Renal cortical epithelial cell (primary cell): ENCODE measurements at regions not wholly inside any gene's neighbourhood (a gene's known extent, or its start where the extent isn't known, plus 50 kb on each side); places are given as distances from the start of the nearest gene placed in this dataset.
"Not testable (repeated sequence)": the region's sequence is repeated elsewhere in the genome, so short reads cannot be mapped to it uniquely, and the experiment has no call there.

Experiments
- DNase-seq: peaks from one replicate; pipeline ENCODE4 v3.0.0-alpha.2; 2011; ENCODE audit warnings: low read depth

DNA sequence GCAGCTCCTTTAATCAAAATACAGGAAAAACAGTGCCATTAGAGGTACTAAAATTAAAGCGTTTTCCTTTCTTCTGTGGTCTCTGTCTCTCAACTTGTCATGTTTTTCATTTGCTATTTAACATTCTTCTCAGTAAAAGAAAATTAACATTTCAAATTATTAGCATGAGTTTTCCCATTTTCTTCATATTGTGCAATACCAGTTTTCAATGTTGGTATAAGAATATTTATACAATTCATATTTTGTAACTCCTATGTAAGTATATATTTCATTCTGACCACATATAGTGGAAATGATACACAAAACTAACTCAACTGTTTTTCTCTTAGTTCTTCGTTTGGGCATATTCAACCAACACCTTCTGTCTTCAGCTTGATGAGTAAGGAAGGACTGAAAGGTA, 308.3 kb downstream of the HS3ST1 start:
- DNase-seq, result no peak

DNA sequence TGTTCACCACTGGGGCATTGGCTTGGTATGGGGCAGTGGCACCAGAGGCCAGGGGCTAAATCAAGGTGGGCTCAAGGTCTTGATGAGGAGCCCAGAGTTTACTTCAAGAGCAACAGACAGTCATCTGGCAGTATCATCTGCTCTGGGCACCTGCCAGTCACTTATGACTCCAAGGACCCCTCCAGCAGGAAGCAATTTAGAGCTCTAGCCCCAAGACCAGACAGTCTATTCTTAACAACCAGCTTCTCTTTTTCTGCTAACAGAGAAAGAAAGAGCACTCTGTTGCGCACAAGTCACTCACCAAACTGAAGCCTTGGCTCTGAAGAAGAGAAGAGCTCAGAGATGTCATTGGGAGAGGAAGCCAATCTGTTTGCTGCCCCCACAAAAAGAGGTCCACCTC, 309.2 kb downstream of the HS3ST1 start:
- no peak for DNase-seq

DNA sequence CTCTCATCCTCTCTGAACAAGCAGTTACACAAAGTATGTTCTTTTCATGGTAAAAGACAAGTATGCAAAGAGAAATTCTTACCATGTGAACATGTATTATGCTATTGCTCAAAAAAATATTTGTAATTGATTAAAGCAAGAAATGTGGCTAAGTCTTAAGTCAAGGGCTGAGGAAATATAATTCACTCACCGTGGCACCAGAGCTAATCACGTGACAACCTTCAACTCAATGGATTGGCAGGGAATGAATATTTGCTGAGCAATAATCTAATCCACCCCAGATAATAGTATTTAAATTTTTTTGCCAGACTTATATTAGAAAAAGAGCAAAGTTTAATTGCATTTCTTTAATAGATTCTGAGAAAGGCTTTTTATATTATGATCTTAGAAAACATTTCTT, 310.2 kb downstream of the HS3ST1 start:
- no peak for DNase-seq

DNA sequence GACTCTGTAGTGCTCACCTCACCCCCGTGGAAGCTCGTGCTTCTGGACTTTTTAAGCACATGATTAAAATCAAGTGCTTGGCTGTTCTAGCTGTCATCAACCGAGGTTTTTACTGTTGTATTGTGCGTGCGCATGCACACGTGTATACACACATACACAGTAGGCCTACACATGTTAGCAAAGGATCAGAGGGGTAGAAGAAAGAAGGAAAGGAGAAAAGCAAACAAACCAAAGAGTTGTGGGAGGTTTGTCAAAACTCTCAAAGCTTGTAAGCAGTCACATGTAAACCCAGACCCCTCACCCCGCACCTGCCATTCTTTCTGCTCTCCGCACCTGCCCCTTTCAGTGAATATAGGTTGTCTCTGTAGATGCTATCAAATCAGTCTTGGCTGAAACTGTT, 311.8 kb downstream of the HS3ST1 start:
- DNase-seq, result no peak

DNA sequence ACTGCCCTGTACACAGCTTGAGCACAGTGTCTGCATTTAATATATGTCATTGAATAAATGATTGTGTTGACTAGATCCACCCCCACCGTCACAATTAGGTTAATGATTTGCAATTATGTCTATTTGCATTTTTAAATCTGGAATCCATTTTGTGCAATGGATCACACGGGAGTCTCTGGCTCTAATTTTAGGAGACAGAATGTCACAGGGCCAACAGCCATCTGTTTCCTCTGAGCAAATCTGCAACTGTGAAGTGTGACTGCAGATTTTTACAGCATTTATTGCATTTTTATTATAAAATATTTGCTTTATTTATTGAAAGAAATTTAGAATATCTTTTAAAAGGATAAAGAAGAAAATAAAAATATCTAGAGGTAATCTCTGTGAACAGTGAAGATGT, 316.8 kb downstream of the HS3ST1 start:
- DNase-seq, result no peak

DNA sequence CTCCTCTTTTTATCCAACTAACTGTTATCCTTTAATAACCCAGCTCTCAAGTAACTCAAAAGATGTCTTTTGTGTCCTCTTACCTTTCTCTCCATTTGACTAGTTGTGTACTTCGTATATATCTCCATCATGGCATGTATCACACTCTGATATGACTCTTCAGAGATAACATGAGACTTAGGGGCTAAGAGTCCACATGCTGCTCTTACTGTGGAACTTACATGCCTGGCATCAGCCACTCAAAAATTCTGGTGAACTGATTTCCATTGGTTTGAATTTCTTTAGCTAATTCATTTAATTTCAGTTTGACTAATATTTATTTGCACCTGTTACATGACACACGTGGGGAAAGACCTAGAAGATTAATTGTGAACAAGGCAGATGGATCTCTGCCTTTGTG, 317.3 kb downstream of the HS3ST1 start:
- DNase-seq, result no peak

DNA sequence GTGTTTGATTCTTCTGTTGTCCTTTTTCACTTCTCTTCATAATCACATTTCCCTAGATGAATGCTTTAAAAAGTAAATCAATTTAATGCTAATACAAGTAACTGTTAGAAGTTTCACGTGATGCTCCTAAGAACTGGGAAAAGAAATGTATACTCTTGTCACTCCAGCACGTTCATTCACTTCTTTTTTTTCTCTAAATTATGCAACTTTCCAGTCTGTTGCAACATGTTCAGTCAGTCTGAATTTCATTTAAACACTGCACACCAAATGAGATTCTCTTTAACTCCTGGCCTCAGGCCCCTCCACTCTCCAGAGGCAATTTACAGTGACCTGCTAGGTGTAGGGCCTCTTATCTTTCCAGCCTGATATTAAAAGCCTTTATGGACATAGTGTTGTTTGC, 321.9 kb downstream of the HS3ST1 start:
- DNase-seq, result no peak

DNA sequence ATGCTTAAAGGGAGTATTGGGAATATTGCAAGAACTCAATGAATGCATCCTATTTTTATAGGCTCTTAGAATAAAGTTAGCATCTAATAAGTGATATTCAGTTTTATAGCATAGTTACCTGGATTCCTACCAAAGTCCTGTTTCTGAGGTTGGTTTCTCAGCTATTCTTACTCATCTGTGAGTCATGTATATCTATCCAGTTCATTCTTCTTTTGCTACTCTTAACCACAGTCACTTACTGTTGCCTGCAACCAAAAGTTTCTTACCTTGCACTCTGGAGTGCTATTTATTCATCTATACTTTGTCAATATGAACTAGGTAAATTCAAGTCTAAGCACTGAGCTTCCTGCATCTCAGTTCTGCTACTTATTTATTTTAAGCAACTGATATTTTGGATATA, 322.5 kb downstream of the HS3ST1 start:
- DNase-seq, result no peak

DNA sequence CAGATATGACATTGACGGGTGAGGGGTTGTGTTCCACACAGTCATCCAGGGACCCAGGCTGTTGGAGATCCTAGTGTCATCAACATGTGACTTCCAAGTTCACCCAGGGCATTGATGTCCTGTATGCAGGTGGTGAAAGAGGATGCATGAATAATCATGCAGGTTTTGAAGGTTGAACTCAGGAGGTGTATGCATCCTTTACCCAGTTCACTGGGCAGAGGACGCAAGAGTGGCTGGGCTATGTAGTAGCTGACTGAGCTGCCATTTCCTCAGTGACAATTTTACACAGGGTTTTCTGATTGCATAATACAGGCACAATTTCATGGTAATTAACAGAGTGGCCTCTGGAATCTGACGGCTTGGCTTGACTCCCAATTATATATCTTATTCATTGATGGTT, 323.0 kb downstream of the HS3ST1 start:
- DNase-seq, result no peak

DNA sequence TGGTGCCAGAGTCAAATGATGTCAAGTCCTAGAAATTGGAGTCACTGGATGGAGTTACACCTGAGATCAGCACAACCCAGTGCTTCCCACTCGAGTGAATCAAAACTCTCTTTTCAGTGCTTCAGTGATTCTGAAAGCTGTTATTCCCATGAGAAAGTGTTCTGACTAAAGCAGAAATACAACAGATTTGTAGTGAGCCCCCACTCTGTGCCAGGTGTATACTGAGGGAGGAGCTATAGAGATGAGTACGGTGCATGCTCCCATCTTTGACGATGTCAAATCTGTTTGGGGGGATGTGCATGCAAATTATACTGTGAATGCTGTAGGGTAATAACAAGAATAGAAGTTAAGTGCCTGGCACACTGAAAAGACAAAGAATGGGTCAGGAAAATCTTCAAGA, 330.2 kb downstream of the HS3ST1 start:
- DNase-seq, result no peak

DNA sequence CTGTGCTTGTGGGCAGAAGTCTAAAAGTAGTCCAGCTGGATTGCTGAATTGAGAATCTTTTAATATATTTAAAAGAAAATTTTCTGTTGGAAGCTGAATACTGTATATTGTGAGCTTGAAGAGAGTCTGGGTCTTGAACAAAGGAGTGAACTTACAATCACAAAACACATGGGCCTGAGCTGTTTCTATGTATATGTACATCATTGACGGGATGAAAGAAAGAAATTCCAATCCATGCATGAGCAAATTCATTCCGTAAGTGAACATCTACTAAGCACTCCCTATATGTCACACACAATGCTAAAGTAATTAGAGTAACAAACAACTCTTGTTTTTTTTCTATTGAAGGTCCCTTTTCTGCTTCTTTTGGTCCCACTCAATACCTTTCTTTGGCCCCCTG, 331.0 kb downstream of the HS3ST1 start:
- no peak for DNase-seq

DNA sequence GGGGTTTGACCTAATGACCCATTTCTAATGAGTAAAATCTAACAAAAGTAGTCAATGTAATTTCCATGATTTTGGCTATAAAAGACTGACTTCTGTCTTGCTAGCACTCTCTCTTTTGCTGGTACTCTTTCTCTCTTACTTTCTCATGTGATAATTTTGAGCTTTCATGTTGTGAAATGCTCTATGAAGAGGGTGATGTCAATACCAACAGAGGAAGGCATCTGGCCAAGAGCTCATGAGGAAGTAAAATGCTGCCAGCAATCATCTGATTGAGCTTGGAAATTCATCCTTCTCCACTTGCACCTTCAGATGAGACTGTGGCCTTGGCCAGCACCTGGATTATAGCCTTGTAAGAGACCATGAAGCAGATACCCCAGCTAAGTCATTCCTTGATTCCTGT, 347.7 kb downstream of the HS3ST1 start:
- no peak for DNase-seq

DNA sequence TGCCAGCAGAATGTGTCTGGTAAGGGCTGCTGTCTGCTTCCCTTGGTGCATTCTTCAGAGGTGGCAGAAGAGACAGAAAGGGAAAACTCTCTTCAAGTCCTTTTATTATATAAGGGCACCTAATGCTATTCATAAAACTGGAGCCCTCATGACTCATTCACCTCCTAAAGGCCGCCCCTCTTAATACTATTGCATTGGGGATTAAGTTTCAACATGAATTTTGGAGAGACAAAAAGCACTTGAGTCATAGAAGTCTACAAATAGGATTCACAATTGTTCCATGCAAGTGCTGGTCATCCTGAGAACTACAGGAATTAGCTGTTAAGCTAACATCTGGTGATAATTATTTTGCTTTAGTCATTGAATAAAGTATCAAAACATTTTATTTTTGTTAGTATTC, 349.5 kb downstream of the HS3ST1 start:
- no peak for DNase-seq

DNA sequence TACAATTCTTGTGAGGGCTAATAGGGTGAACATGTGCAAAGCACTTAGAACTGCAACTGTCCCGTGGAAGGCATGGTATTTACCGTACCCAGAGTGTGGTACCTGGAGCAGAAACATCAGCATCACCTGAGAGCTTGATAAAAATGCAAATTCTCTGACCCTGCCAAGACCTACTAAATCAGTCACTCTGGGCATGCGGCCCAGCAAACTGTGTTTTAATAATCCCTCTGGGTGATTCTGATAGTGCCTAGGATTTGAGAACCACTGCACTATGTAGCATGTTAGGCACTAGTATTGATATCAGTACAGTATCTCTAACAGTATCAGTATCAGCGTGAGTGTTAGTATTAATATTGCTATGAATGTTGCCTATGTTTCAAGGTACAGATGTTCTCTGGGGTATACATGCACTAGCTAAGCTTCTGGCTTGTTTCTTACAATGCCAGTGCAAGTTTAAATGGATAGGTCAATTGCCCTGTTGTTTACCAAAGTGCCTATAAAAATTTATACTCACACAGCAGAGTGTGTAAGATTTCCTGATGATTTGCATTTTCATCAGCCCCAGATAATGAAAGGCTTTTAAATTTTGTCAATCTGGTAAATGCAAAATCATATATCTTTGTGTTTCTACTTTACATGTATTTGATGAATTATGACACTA, 354.0 kb downstream of the HS3ST1 start:
- DNase-seq, result no peak

DNA sequence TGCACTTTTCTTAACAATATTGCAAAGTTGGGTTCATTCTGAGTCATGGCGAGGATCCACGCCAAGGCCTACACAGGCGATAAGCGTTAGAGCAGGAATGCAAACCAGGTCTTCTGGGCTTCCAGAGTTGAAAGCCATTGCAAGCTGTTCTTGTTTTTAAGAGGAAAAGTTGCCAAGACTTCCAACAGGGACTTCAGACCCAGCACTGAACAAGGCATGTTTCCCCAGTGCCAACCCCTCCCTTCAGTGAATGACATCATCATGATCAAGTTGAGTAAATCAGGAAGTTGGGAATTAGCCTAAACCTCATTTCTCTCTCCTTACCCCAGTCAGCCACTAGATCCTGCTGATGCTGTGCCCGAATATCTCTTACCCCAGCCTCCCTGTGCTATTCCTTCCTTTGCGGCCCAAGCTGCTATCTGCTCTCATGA, 355.1 kb downstream of the HS3ST1 start:
- no peak for DNase-seq

DNA sequence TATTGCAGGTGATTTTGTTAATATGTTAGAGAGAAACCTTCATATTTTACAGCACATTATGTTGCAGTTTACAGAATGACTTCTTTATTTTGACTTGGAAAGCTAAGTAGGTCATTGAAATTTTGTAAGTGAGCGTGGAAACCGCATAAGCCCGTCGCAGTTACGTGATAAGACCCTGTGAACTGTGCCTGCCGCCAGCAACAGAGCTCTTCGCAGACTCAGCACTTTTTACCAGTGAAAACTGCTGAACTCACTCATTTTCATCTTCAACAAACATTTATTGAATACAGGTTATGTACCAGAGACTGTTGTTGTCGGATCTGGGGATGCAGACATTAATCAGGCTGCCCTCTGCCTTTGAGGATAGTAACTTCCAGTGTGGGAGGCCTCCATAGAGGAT, 355.7 kb downstream of the HS3ST1 start:
- no peak for DNase-seq

DNA sequence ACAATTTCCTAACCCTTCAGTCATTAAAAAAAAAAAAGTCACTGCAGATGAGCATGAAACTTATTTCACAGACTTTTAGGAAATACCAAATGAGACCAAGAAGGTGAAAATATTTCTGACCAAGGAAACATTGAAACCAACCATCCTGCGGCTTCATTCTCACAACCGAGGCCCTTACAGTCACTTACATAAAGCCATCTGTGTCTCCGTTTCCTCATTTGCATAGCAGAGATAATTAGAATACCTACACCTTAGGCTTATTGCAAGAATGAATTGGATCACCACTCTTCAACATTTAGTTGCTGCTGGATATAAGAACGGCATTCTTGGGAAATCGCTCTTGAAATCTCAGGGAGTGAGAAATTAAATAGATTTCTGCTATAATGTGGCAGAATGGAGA, 356.2 kb downstream of the HS3ST1 start:
- no peak for DNase-seq

DNA sequence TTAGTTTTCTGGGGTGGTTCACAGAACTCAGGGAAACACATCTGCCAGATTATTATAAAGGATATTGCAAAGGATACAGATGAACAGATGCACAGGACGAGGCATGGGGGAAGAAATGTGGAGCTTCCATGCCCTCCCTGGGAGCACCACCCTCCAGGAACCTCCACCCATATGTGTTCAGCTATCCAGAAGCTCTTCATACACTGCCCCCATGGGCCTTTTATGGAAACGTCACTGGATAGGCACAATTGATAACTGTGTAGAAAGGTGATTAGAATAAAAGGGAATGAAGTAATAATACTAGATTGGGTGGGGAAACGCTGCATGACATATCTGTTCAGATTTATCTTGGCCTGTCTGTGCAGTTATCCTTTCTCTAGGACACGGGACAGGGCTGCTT, 357.9 kb downstream of the HS3ST1 start:
- DNase-seq, result no peak

DNA sequence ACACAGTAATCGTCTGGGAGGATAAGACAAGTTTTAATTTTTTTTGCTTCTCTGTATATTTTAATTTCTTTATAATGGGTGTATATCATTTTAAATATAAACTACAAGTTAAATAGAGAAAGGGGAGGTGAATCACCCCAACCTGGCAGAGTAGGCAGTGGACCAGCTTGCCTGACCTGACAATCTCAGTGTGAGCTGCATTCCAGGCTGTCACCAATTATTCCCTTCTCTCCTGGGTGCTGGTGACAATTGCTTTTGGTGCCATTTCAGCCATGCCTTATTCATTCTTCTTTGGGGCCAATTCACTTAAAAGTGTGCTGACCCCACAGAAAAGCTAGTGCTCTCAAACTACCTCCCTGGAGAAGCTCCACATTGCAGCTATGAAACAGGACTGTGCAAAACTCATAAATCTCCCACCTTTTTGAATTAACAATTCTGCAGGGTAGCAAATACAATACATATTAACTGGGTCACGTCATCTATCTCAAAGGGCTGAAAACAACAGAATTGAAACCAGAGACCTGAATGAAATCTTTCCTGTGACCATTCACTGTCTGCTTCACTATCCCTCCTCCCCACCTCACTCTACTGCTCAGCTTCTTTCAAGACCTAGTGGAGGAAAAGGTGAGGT, 359.0 kb downstream of the HS3ST1 start:
- DNase-seq, result no peak

DNA sequence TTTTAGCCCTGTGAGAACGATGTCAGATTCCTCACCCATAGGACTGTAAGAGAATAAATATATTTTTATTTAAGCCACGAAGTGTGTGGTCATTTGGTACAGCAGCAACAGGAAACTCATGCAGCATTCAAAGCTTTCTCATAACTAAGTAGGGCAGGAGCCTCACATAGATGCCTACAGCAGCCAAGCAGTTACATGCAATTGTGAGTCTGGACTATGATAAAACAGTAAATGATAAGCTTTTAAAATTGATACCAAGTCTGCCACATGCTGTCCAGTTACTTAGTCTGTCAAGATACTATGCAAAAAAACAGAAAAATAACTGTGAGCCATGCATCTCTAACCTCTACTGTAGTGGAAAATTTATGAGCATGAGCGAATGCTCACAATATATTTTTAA, 359.6 kb downstream of the HS3ST1 start:
- no peak for DNase-seq

DNA sequence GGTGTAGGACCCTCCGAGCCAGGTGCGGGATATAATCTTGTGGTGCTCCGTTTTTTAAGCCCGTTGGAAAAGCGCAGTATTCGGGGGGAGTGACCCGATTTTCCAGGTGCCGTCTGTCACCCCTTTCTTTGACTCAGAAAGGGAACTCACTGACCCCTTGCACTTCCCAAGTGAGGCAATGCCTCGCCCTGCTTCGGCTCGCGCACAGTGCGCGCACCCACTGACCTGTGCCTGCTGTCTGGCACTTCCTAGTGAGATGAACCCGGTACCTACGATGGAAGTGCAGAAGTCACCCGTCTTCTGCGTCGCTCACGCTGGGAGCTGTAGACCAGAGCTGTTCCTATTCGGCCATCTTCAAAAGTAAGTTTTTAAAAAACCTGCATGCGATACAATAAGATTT, 362.1 kb downstream of the HS3ST1 start:
- DNase-seq, result not testable (repeated sequence)

DNA sequence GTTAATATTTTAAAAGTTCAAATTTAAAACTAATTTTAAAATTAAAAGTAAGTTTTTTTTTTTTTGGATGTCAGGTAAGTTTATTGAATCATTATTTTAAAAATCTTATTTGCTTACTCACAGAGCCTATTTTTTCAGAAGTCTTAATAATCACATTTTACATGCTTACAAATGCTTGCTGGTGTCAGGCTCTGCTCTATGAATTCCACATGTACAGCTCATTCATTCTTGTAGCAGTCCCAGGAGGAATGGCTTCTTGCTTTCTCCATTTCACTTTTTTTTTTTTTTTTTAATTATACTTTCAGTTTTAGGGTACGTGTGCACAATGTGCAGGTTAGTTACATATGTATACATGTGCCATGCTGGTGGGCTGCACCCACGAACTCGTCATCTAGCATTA, 368.1 kb downstream of the HS3ST1 start:
- not testable (repeated sequence) for DNase-seq

DNA sequence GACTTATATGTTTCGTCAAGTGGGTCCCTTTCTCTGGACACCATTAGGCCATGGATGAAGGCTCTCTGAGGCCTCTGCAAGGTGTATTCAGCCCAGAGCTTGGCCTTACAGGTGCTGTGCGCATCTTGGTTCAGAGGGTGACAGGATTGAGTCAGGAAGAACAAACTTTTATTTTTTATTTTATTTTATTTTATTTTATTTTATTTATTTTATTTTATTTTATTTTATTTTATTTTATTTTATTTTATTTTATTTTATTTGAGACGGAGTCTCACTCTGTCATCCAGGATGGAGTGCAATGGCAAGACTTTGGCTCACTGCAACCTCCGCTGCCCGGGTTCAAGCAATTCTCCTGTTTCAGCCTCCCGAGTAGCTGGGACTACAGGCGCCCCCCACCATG, 370.4 kb upstream of the CLNK start:
- DNase-seq, result not testable (repeated sequence)

DNA sequence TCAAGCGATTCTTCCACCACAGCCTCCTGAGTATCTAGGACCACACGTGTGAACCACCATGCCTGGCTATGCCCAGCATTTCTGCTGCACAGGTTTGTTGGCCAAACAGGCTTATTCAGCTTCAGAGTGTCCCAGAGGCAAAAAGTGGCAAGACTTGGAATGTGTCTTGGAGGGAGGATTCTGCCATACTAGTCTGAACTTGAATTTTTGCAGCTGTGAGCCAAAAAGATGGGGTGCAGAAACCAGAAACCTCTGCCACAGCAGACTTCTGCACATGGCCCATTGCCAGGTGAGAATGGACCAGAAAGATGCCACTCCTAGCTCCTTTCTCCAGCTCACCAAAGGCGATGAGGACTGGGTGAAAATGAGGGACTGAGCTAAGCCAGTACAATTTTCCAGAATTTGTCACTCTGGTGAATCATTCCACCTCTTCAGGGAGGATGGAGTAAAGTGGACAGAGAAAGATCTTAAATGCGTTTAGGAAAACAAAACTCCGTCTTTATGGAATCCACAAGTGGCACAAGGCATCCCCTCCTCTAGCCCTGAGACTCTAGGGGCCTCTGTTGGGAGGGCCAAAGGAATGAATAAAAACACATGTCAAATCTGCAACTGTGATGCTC, 369.1 kb upstream of the CLNK start:
- no peak for DNase-seq
